ENCODE measurements at regions not wholly inside any gene's neighbourhood (a gene's known extent, or its start where the extent isn't known, plus 50 kb on each side); places are given as distances from the start of the nearest gene placed in this dataset.

DNA sequence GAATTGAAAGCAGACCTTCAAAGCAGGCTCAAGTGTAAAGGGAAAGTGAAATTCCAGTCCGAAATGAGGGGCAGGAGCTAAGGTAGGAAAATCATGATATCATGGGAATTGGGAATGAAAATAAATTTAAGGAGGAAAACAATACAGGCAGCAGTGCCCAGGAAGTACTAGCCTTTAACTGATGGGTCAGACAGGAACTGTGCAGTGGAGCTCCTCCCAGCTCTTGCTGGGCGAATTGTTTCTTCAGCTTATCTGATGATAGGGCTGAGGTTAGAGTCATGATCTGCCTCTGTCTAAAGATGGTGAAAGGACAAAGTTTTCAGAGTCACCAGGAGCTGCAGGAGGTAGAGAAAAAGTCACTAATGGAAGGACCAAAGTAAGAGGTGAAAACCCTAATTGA, 457.9 kb upstream of the PTCHD4 start:
- TF ChIP-seq, protein P1, sequence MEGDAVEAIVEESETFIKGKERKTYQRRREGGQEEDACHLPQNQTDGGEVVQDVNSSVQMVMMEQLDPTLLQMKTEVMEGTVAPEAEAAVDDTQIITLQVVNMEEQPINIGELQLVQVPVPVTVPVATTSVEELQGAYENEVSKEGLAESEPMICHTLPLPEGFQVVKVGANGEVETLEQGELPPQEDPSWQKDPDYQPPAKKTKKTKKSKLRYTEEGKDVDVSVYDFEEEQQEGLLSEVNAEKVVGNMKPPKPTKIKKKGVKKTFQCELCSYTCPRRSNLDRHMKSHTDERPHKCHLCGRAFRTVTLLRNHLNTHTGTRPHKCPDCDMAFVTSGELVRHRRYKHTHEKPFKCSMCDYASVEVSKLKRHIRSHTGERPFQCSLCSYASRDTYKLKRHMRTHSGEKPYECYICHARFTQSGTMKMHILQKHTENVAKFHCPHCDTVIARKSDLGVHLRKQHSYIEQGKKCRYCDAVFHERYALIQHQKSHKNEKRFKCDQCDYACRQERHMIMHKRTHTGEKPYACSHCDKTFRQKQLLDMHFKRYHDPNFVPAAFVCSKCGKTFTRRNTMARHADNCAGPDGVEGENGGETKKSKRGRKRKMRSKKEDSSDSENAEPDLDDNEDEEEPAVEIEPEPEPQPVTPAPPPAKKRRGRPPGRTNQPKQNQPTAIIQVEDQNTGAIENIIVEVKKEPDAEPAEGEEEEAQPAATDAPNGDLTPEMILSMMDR (IDR thresholded peaks at IDR 0.05), result no peak
- no peak for TF ChIP-seq POLR2A (IDR thresholded peaks at IDR 0.05)
- no peak for TF ChIP-seq POLR2AphosphoS5 (IDR thresholded peaks at IDR 0.05)
- TF ChIP-seq EP300 (IDR thresholded peaks at IDR 0.05), result no peak
